ENCODE measurements at regions not wholly inside any gene's neighbourhood (a gene's known extent, or its start where the extent isn't known, plus 50 kb on each side); places are given as distances from the start of the nearest gene placed in this dataset.

GRCh38 chr5:125034331-125034730 is 287.9 kb upstream of the ZNF608 start:
- Histone ChIP-seq H3K4me3 (no peak overlapping the region), H3K27me3 (no peaks in the 10 kb centered on the region), H3K4me1 (no peaks in the 10 kb centered on the region), H3K9me3 (no peaks in the 10 kb centered on the region), H3K27ac (no peak overlapping the region), H3K36me3 (no peaks in the 10 kb centered on the region)
- no peak for DNase-seq (ENCODE audit: low spot score in 2 of 2)
- 94 to 95% methylated on average over 5 of the region's 5 CpGs for WGBS, 2 donors
- TF ChIP-seq CTCF (IDR thresholded peaks at IDR 0.05): no peak
- TF ChIP-seq EP300 (IDR thresholded peaks at IDR 0.05): no peak
- TF ChIP-seq POLR2A (IDR thresholded peaks at IDR 0.05): no peak

- H3K4me3 ChIP-seq: no peak overlapping the region
- DNase-seq (ENCODE audit: low spot score in 2 of 2): no peak
- no peak overlapping the region for H3K27ac ChIP-seq
- TF ChIP-seq CTCF (IDR thresholded peaks at IDR 0.05): no peak
- TF ChIP-seq EP300 (IDR thresholded peaks at IDR 0.05): no peak
- no peak for TF ChIP-seq POLR2A (IDR thresholded peaks at IDR 0.05)
- peaks cover 0 to 1% (median 0%) of the 10 kb centered on the region in 4 donors for H3K4me1 ChIP-seq
- WGBS, 2 donors: 93 to 95% methylated on average over 8 of the region's 8 CpGs
- H3K9me3 ChIP-seq: no peaks in the 10 kb centered on the region
- H3K27me3 ChIP-seq: no peaks in the 10 kb centered on the region
- H3K36me3 ChIP-seq: no peaks in the 10 kb centered on the region
Observed at GRCh38 chr5:125036494-125036893, 290.1 kb upstream of the ZNF608 start.

- WGBS, 2 donors: 95 to 100% methylated on average over 1 of the region's 1 CpG
- no peaks in the 10 kb centered on the region for H3K36me3 ChIP-seq
- TF ChIP-seq EP300 (IDR thresholded peaks at IDR 0.05) (no peak), POLR2A (IDR thresholded peaks at IDR 0.05) (no peak), CTCF (IDR thresholded peaks at IDR 0.05) (no peak)
Observed at GRCh38 chr5:125037020-125037419, 290.6 kb upstream of the ZNF608 start.

GRCh38 chr5:125037530-125037929 is 291.1 kb upstream of the ZNF608 start:
- H3K4me3 ChIP-seq: no peak overlapping the region
- no peaks in the 10 kb centered on the region for H3K27me3 ChIP-seq
- no peak overlapping the region for H3K27ac ChIP-seq
- 89 to 90% methylated on average over 7 of the region's 7 CpGs for WGBS, 2 donors
- no peak for DNase-seq (ENCODE audit: low spot score in 2 of 2)
- H3K4me1 ChIP-seq: peaks cover 0 to 12% (median 4%) of the 10 kb centered on the region in 4 donors
- TF ChIP-seq EP300 (IDR thresholded peaks at IDR 0.05) (no peak), POLR2A (IDR thresholded peaks at IDR 0.05) (no peak), CTCF (IDR thresholded peaks at IDR 0.05) (no peak)
- no peaks in the 10 kb centered on the region for H3K9me3 ChIP-seq
- no peaks in the 10 kb centered on the region for H3K36me3 ChIP-seq

More at GRCh38 chr5:125037020-125037419, 290.6 kb upstream of the ZNF608 start:
- no peaks in the 10 kb centered on the region for H3K9me3 ChIP-seq
- no peak overlapping the region for H3K27ac ChIP-seq
- no peak for DNase-seq (ENCODE audit: low spot score in 2 of 2)
- peaks cover 0 to 7% (median 2%) of the 10 kb centered on the region in 4 donors for H3K4me1 ChIP-seq
- H3K27me3 ChIP-seq: no peaks in the 10 kb centered on the region
- no peak overlapping the region for H3K4me3 ChIP-seq

GRCh38 chr5:125038477-125038876 is 292.0 kb upstream of the ZNF608 start:
- no peaks in the 10 kb centered on the region for H3K27me3 ChIP-seq
- H3K36me3 ChIP-seq: no peaks in the 10 kb centered on the region
- 88 to 90% methylated on average over 5 of the region's 5 CpGs for WGBS, 2 donors
- H3K27ac ChIP-seq: no peak overlapping the region
- no peaks in the 10 kb centered on the region for H3K9me3 ChIP-seq
- peaks cover 0 to 20% (median 4%) of the 10 kb centered on the region in 4 donors for H3K4me1 ChIP-seq
- TF ChIP-seq CTCF (IDR thresholded peaks at IDR 0.05) (no peak), EP300 (IDR thresholded peaks at IDR 0.05) (no peak), POLR2A (IDR thresholded peaks at IDR 0.05) (no peak)
- no peak for DNase-seq (ENCODE audit: low spot score in 2 of 2)
- no peak overlapping the region for H3K4me3 ChIP-seq

Data from tibial nerve (tissue), 4 donors.